HepG2 (cell line): ENCODE measurements at regions not wholly inside any gene's neighbourhood (a gene's known extent, or its start where the extent isn't known, plus 50 kb on each side); places are given as distances from the start of the nearest gene placed in this dataset.

Experiments used
- ATAC-seq: fragments of 200-7000 bp; cut with Tn5 transposase; 3 replicates; pipeline ENCODE4 v1.9.1; 2020; ENCODE audit warnings: mild to moderate bottlenecking, moderate library complexity
- BruUV-seq: library from RNA; stranded (reverse); fragments of 400-500 nt; replicated peaks from 2 replicates; lab custom pipeline; 2021; lab: Mats Ljungman, UMichigan
- CTCF ChIA-PET: fragments of 300-600 bp; formaldehyde crosslinking; extraction: SDS; loops from one replicate; lab custom pipeline; 2021; ENCODE audit warnings: low total read pairs, inconsistent platforms, low intra/inter-chr PET ratio; lab: Yijun Ruan, JAX
- POLR2A ChIA-PET: fragments of 350-600 bp; sonication (Branson Sonifier 250); formaldehyde crosslinking; loops from one replicate; lab custom pipeline; 2020; ENCODE audit warnings: antibody characterized with exemption, inconsistent platforms; lab: Yijun Ruan, JAX
- DNase-seq: peaks from one replicate; pipeline ENCODE4 v3.0.0-alpha.2; 2015; ENCODE audit warnings: low spot score
- FAIRE-seq: peaks from 3 replicates; lab custom pipeline; 2011; peaks lifted over from hg19 to GRCh38; lab: Jason Lieb, UNC
- H2AFZ ChIP-seq: one replicate; pipeline ENCODE4 v1.6.1; 2011; ENCODE audit warnings: low read length, inconsistent platforms
- H3K27ac ChIP-seq: fragments of 300-600 bp; 3 replicates; pipeline ENCODE4 v1.8.0; 2011; ENCODE audit warnings: mixed run types, mild to moderate bottlenecking, mixed read lengths, low read length, inconsistent platforms; ENCODE audit not compliant: insufficient read depth; ENCODE audit errors: extremely low read length
- H3K27me3 ChIP-seq, 2 experiments: fragments of 200-600 bp in 1 of 2; 2 replicates in 1 of 2; 3 replicates in 1 of 2; pipeline versions ENCODE4 v1.6.0 to v1.8.0; 2011; ENCODE audit warnings: low read length in 2 of 2, mild to moderate bottlenecking in 2 of 2, moderate library complexity in 2 of 2, inconsistent platforms in 1 of 2; ENCODE audit not compliant: insufficient read depth in 2 of 2, control insufficient read depth in 1 of 2
- H3K36me3 ChIP-seq, 2 experiments: fragments of 200-600 bp in 1 of 2; replicated peaks in 1 of 2; 2 replicates in 1 of 2; 3 replicates in 1 of 2; pipeline versions ENCODE4 v1.5.1 to v1.8.0; 2011; ENCODE audit warnings: low read length in 2 of 2, inconsistent platforms in 1 of 2; ENCODE audit not compliant: insufficient read depth in 2 of 2, control insufficient read depth in 1 of 2
- H3K4me1 ChIP-seq: 2 replicates; pipeline ENCODE4 v1.5.1; 2012; ENCODE audit warnings: low read length, inconsistent platforms; ENCODE audit not compliant: insufficient read depth
- H3K4me2 ChIP-seq: 2 replicates; pipeline ENCODE4 v1.6.0; 2011; ENCODE audit warnings: low read depth, low read length, inconsistent platforms
- H3K4me3 ChIP-seq, 3 experiments: fragments of 200-600 bp in 1 of 3; sonication (generic), shearing (Covaris generic) in 1 of 3; replicated peaks in 1 of 3; 2 replicates each; pipeline ENCODE4 v1.5.1; 2011 to 2016; ENCODE audit warnings: low read length in 3 of 3, inconsistent platforms in 2 of 3, low read depth in 2 of 3, mild to moderate bottlenecking in 2 of 3, control low read depth in 1 of 3, mixed read lengths in 1 of 3; ENCODE audit not compliant: insufficient read depth in 1 of 3
- H3K79me2 ChIP-seq: one replicate; pipeline ENCODE4 v1.6.1; 2011; ENCODE audit warnings: low read length, inconsistent platforms; ENCODE audit not compliant: insufficient read depth
- H3K9ac ChIP-seq: 2 replicates; pipeline ENCODE4 v1.6.0; 2011; ENCODE audit warnings: mild to moderate bottlenecking, low read depth, low read length, inconsistent platforms; ENCODE audit not compliant: insufficient read depth
- H3K9me3 ChIP-seq: 2 replicates; pipeline ENCODE4 v1.5.1; 2012; ENCODE audit warnings: mild to moderate bottlenecking, low read length
- H4K20me1 ChIP-seq: 2 replicates; pipeline ENCODE4 v1.6.0; 2011; ENCODE audit warnings: inconsistent platforms, mild to moderate bottlenecking, low read length, moderate library complexity; ENCODE audit not compliant: insufficient read depth
- ADNP ChIP-seq: sonication (generic); formaldehyde crosslinking; IDR thresholded peaks from 2 replicates; pipeline ENCODE4 v1.4.0; 2020; ENCODE audit warnings: missing genetic modification reagents
- CREB1 ChIP-seq, 2 experiments: fragments of 450-650 bp in 1 of 2; IDR thresholded peaks; 2 replicates each; pipeline ENCODE4 v1.6.1; 2016 to 2017; ENCODE audit warnings: control low read depth in 1 of 2, mild to moderate bottlenecking in 1 of 2, missing compliant biosample characterization in 1 of 2, missing genetic modification characterization in 1 of 2
- DRAP1 ChIP-seq: IDR thresholded peaks from 2 replicates; pipeline ENCODE4 v1.6.1; 2016; ENCODE audit warnings: missing genetic modification reagents, missing compliant biosample characterization
- ELF1 ChIP-seq: sonication (generic); formaldehyde crosslinking; IDR thresholded peaks from 2 replicates; pipeline ENCODE4 v1.4.0; 2020; ENCODE audit warnings: missing genetic modification reagents
- FOXK1 ChIP-seq: sonication (generic); formaldehyde crosslinking; IDR thresholded peaks from 2 replicates; pipeline ENCODE4 v1.4.0; 2020; ENCODE audit warnings: low read depth, missing genetic modification reagents, borderline replicate concordance
- FOXP1 ChIP-seq, 2 experiments: fragments of 450-650 bp in 1 of 2; IDR thresholded peaks; 2 replicates each; pipeline ENCODE4 v1.6.1; 2017 to 2018; ENCODE audit warnings: antibody characterized with exemption in 1 of 2
- GRHL1 ChIP-seq: sonication (generic); formaldehyde crosslinking; conservative IDR thresholded peaks from 2 replicates; pipeline ENCODE4 v1.8.0; 2022; ENCODE audit warnings: missing genetic modification reagents
- HMG20A ChIP-seq: IDR thresholded peaks from 2 replicates; pipeline ENCODE4 v1.6.1; 2016; ENCODE audit warnings: borderline replicate concordance
- KLF16 ChIP-seq, 2 experiments: sonication (generic) in 1 of 2; formaldehyde crosslinking in 1 of 2; IDR thresholded peaks; 2 replicates each; pipeline versions ENCODE4 v1.6.1 to v1.8.0; 2016 to 2023; ENCODE audit warnings: missing genetic modification reagents in 2 of 2, missing compliant biosample characterization in 1 of 2
- MYC ChIP-seq: sonication (generic); formaldehyde crosslinking; IDR thresholded peaks from 2 replicates; pipeline ENCODE4 v1.9.0; 2021; ENCODE audit warnings: missing genetic modification reagents, borderline replicate concordance
- SMAD9 ChIP-seq: sonication (generic); formaldehyde crosslinking; IDR thresholded peaks from 2 replicates; pipeline ENCODE4 v1.5.1; 2020; ENCODE audit warnings: mild to moderate bottlenecking, missing genetic modification reagents
- SPEN ChIP-seq: sonication (generic); formaldehyde crosslinking; IDR thresholded peaks from 2 replicates; pipeline ENCODE4 v1.5.1; 2020; ENCODE audit warnings: low read depth, mild to moderate bottlenecking, missing genetic modification reagents
- SRF ChIP-seq: IDR thresholded peaks from 2 replicates; pipeline ENCODE4 v1.6.1; 2011; ENCODE audit warnings: mild to moderate bottlenecking, low read depth, low read length, moderate library complexity
- TCF7 ChIP-seq: sonication (generic); IDR thresholded peaks from 2 replicates; pipeline ENCODE4 v1.6.1; 2016; ENCODE audit warnings: antibody characterized with exemption, low read depth
- ZNF180 ChIP-seq: sonication (generic); formaldehyde crosslinking; IDR thresholded peaks from 2 replicates; pipeline ENCODE4 v1.4.0; 2020; ENCODE audit warnings: low read depth, missing genetic modification reagents, borderline replicate concordance
- ZNF503 ChIP-seq: sonication (generic); formaldehyde crosslinking; IDR thresholded peaks from 2 replicates; pipeline ENCODE4 v1.4.0; 2020; ENCODE audit warnings: missing genetic modification reagents
- ZNF580 ChIP-seq: IDR thresholded peaks from 2 replicates; pipeline ENCODE4 v1.6.1; 2016; ENCODE audit warnings: low read depth, borderline replicate concordance
- ZNF839 ChIP-seq: sonication (generic); formaldehyde crosslinking; IDR thresholded peaks from 2 replicates; pipeline ENCODE4 v1.4.0; 2020; ENCODE audit warnings: missing genetic modification reagents, mild to moderate bottlenecking, borderline replicate concordance
- WGBS: methylation state at CpG from one replicate; pipeline ENCODE4 v1.1.6; 2017; ENCODE audit warnings: low lambda C conversion rate; 5-methylcytosine and 5-hydroxymethylcytosine counted together
- in situ Hi-C: cut with HindIII; loops from 2 replicates; pipeline ENCODE4 v1.10.0; 2017; ENCODE audit warnings: low pct_unique_long_range_greater_than_20kb; ENCODE audit not compliant: extremely low pct_ligation_motif_present
- intact Hi-C: fragments of 100-400 bp; cut with micrococcal nuclease; formaldehyde crosslinking; loops from one replicate; pipeline ENCODE4 v1.10.0; 2022; ENCODE audit not compliant: unreplicated experiment

- no peak for TF ChIP-seq SPEN (CRISPR knock-in tag)
- TF ChIP-seq ADNP (CRISPR knock-in tag) = no peak
- no peak for TF ChIP-seq ZNF839 (CRISPR knock-in tag)
- TF ChIP-seq ELF1 (CRISPR knock-in tag) = no peak
- TF ChIP-seq SMAD9 = no peak
- no peak for TF ChIP-seq TCF7
Measured at GRCh38 chr1:102531036-102531435, 534.3 kb upstream of the OLFM3 start (continued).

GRCh38 chr1:102529446-102529845 lies 532.7 kb upstream of the OLFM3 start:
- Histone ChIP-seq H3K9me3 (peaks cover 26% of the 10 kb centered on the region), H3K4me3 (no peak overlapping the region), H2AFZ (no peak overlapping the region), H3K36me3 (no peaks in the 10 kb centered on the region), H3K4me1 (no peaks in the 10 kb centered on the region), H3K27me3 (no peaks in the 10 kb centered on the region), H3K79me2 (no peaks in the 10 kb centered on the region), H3K27ac (no peak overlapping the region), H3K4me2 (no peak overlapping the region), H3K9ac (no peak overlapping the region), H4K20me1 (no peaks in the 10 kb centered on the region)
- ChIA-PET POLR2A (no interaction called here), CTCF (no interaction called here)
- in situ Hi-C loops (no loop called here), intact Hi-C loops (no loop called here)
- BruUV-seq = no TSS peak
- no CpG with 5 or more reads among the region's 1 CpG for WGBS
- TF ChIP-seq ZNF580 (CRISPR knock-in tag) (no peak), DRAP1 (CRISPR knock-in tag) (no peak), ZNF180 (CRISPR knock-in tag) (no peak), GRHL1 (CRISPR knock-in tag) (no peak), FOXK1 (CRISPR knock-in tag) (no peak), FOXP1 (IDR thresholded peaks at IDR 0.05) (no peak), FOXP1 (CRISPR knock-in tag; IDR thresholded peaks at IDR 0.05) (no peak), HMG20A (CRISPR knock-in tag) (no peak), ZNF503 (CRISPR knock-in tag) (no peak), SRF (no peak), MYC (CRISPR knock-in tag) (no peak), CREB1 (IDR thresholded peaks at IDR 0.05) (no peak), CREB1 (CRISPR knock-in tag; IDR thresholded peaks at IDR 0.05) (no peak), KLF16 (CRISPR knock-in tag; IDR thresholded peaks at IDR 0.05) (no peak)
- FAIRE-seq = no peak
- DNase-seq = no peak
- no peak for ATAC-seq
